ENCODE measurements at regions not wholly inside any gene's neighbourhood (a gene's known extent, or its start where the extent isn't known, plus 50 kb on each side); places are given as distances from the start of the nearest gene placed in this dataset.

DNA sequence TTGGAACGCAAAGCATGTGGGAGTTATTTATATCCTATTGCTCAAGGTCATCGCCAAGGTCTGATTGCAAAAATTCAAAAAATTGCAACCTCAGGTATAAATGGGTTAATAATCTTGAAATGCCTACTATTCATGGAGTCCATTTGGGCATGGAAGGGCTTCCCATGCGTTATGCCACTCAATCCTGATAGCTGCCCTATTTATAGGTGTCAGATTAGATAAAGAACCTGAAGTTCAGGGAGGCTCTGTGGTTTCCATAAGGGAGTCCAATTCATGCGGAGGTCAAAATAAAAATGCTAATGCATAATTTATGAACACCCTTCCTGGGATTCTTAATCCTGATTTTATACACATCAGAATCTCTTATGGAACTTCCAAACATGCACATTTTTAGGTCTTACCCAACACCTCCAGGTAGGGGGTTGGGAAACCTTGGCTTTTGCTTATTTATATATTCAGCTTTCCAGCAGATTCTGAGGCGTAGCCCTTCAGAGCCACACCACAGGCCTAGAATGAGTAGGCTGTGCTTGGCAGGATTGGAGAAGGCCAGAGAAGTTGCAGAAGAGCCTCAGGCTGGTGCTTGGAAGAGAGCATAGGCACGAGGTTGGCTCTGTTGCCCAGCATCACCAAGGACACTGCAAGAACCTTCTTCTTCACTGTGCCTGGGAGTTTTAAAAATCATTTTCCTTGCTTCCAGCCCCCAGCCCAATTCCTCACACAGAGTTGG is 324.4 kb upstream of the CFAP20DC start:
- Histone ChIP-seq H3K4me1 (peaks cover 0 to 3% (median 0%) of the 10 kb centered on the region in 4 donors), H3K9me3 (no peaks in the 10 kb centered on the region), H3K27me3 (no peaks in the 10 kb centered on the region), H3K27ac (replicated peaks in 1 of 4) (no peak overlapping the region), H3K4me3 (no peak overlapping the region), H3K36me3 (no peaks in the 10 kb centered on the region)
- DNase-seq (ENCODE audit: extremely low spot score), result no peak
- intact Hi-C loops (cut with DNase I), result no loop called here
- TF ChIP-seq EP300 (IDR thresholded peaks at IDR 0.05), result no peak
- TF ChIP-seq POLR2A (IDR thresholded peaks at IDR 0.05; ENCODE audit: low read depth), result no peak
- no peak for TF ChIP-seq POLR2AphosphoS5 (IDR thresholded peaks at IDR 0.05)
- TF ChIP-seq, protein P1, sequence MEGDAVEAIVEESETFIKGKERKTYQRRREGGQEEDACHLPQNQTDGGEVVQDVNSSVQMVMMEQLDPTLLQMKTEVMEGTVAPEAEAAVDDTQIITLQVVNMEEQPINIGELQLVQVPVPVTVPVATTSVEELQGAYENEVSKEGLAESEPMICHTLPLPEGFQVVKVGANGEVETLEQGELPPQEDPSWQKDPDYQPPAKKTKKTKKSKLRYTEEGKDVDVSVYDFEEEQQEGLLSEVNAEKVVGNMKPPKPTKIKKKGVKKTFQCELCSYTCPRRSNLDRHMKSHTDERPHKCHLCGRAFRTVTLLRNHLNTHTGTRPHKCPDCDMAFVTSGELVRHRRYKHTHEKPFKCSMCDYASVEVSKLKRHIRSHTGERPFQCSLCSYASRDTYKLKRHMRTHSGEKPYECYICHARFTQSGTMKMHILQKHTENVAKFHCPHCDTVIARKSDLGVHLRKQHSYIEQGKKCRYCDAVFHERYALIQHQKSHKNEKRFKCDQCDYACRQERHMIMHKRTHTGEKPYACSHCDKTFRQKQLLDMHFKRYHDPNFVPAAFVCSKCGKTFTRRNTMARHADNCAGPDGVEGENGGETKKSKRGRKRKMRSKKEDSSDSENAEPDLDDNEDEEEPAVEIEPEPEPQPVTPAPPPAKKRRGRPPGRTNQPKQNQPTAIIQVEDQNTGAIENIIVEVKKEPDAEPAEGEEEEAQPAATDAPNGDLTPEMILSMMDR (IDR thresholded peaks at IDR 0.05), result no peak
- 82% methylated on average over 6 of the region's 6 CpGs for WGBS

DNA sequence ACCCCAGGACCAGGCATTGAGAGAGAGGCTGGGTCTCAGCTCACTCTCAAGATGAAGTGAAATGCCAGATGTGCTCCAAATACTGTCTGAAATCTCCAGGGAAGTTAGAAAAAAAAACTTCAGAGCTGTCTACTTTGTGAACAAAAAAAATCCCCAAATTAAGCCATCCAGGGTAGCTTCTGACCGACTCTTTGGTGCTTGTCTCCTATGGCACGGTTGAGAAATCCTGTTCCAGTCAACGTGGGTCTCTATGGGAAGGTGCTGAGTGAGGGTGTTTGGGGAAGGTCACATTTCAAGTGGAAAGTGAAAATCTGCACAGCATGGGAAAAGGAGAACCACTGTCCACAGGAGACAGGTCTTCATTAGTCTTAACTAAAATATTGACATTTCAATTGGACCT is 322.5 kb upstream of the CFAP20DC start:
- TF ChIP-seq, protein P1 (IDR thresholded peaks at IDR 0.05), result no peak
- TF ChIP-seq POLR2A (IDR thresholded peaks at IDR 0.05; ENCODE audit: low read depth) (no peak), POLR2AphosphoS5 (IDR thresholded peaks at IDR 0.05) (no peak), EP300 (IDR thresholded peaks at IDR 0.05) (no peak)
- Histone ChIP-seq H3K27ac (replicated peaks in 1 of 4) (no peak overlapping the region), H3K27me3 (no peaks in the 10 kb centered on the region), H3K36me3 (no peaks in the 10 kb centered on the region), H3K4me1 (peaks cover 0 to 3% (median 0%) of the 10 kb centered on the region in 4 donors), H3K4me3 (no peak overlapping the region), H3K9me3 (no peaks in the 10 kb centered on the region)
- WGBS, result 55% methylated on average over 3 of the region's 3 CpGs
- intact Hi-C loops (cut with DNase I), result no loop called here
- DNase-seq (ENCODE audit: extremely low spot score), result no peak

DNA sequence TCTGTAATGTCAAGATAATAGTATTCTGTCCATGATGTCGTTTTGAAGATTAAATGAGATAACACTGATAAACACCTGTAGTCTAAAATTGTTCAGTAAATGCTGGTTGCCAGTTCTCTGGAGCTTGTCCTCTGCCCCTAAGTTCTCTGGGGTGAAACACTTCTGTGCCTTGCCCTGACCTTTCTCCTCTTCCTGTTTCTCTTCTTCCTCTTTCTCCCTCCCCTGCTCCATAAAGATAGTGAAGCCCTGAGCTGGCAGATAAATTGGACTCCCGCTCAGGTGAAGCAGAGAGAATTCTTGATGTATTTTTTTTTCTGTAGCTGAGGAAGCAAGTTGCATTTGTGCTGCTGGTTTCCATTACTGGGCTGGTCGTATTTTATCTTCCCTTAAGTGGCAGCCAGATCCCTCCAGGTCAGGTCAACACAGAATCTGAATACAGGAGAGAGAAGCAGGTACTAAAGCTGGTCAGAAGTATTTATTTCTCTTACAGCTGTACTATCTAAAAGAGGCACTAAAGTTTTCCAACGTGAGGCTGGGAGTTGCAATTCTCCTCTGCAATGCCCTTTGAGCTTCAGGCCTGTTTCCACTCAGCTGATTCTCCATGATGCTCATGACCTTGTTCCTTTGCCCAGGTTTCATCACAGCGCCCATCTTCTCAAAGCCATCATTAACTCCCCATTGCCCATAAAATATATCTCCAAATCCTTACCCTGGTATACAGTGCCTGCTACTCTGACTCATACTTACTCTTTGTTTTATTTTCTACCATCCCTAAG is 319.3 kb upstream of the CFAP20DC start:
- no peak for DNase-seq (ENCODE audit: extremely low spot score)
- no peak overlapping the region for H3K4me3 ChIP-seq
- intact Hi-C loops (cut with DNase I), result no loop called here
- no peaks in the 10 kb centered on the region for H3K36me3 ChIP-seq
- no peaks in the 10 kb centered on the region for H3K9me3 ChIP-seq
- 61% methylated on average over 5 of the region's 5 CpGs for WGBS
- H3K4me1 ChIP-seq, result no peaks in the 10 kb centered on the region
- no peaks in the 10 kb centered on the region for H3K27me3 ChIP-seq
- TF ChIP-seq EP300 (IDR thresholded peaks at IDR 0.05), result no peak
- no peak for TF ChIP-seq POLR2AphosphoS5 (IDR thresholded peaks at IDR 0.05)
- TF ChIP-seq POLR2A (IDR thresholded peaks at IDR 0.05; ENCODE audit: low read depth), result no peak
- TF ChIP-seq, protein P1 (IDR thresholded peaks at IDR 0.05), result no peak
- no peak overlapping the region for H3K27ac ChIP-seq (replicated peaks in 1 of 4)

DNA sequence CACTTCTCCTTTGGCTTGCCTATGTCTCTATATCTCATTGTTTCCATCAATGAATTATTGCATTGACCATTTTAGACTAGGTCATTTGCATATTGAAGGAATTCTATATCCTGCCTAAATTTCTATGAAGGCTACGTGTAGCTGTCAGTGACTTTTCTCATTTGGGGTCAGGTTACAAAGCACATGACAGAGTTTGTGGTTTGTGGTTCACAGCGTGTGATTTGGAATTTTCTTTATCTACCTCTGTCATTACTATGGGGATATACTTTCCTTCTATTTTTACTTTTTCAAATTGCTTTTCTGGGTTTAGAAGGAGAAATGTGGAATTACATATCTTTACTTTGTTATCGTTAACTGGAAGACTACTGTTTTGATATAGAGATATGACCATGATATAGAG is 317.3 kb upstream of the CFAP20DC start:
- WGBS, result 48% methylated on average over 3 of the region's 3 CpGs
- Histone ChIP-seq H3K27ac (replicated peaks in 1 of 4) (no peak overlapping the region), H3K9me3 (no peaks in the 10 kb centered on the region), H3K27me3 (no peaks in the 10 kb centered on the region), H3K36me3 (no peaks in the 10 kb centered on the region), H3K4me1 (no peaks in the 10 kb centered on the region), H3K4me3 (no peak overlapping the region)
- intact Hi-C loops (cut with DNase I), result no loop called here
- no peak for DNase-seq (ENCODE audit: extremely low spot score)
- no peak for TF ChIP-seq POLR2AphosphoS5 (IDR thresholded peaks at IDR 0.05)
- TF ChIP-seq, protein P1 (IDR thresholded peaks at IDR 0.05), result no peak
- TF ChIP-seq POLR2A (IDR thresholded peaks at IDR 0.05; ENCODE audit: low read depth), result no peak
- no peak for TF ChIP-seq EP300 (IDR thresholded peaks at IDR 0.05)
